C1 segment of cervical spinal cord (tissue), 14 donors: ENCODE measurements at regions not wholly inside any gene's neighbourhood (a gene's known extent, or its start where the extent isn't known, plus 50 kb on each side); places are given as distances from the start of the nearest gene placed in this dataset.
A peak's percentile ranks its signal among the peaks of the same experiment; 100 is the strongest.

Source experiments
- DNase-seq, 14 donors: peaks; one replicate each; lab custom pipeline; 2025; lab: John Stamatoyannopoulos, UW

GRCh38 chr1:59165353-59165752 lies 131.5 kb upstream of the FGGY start:
- DNase-seq: no peak

GRCh38 chr1:59169703-59170102 lies 127.2 kb upstream of the FGGY start:
- DNase-seq: no peak

- no peak for DNase-seq
Measured at GRCh38 chr1:59170659-59171058, 126.2 kb upstream of the FGGY start.

GRCh38 chr1:59171788-59172187 lies 125.1 kb upstream of the FGGY start:
- DNase-seq: no peak

GRCh38 chr1:59172693-59173092 lies 124.2 kb upstream of the FGGY start:
- no peak for DNase-seq

GRCh38 chr1:59173721-59174120 lies 123.2 kb upstream of the FGGY start:
- DNase-seq: no peak

- no peak for DNase-seq
Measured at GRCh38 chr1:59176471-59176870, 120.4 kb upstream of the FGGY start.

GRCh38 chr1:59177756-59178155 lies 119.1 kb upstream of the FGGY start:
- no peak for DNase-seq

GRCh38 chr1:59178339-59179187 lies 118.3 kb upstream of the FGGY start:
- DNase-seq: peak in 7 of 14 donors; percentile 6 to 57 (median 36)

GRCh38 chr1:59179673-59180072 lies 117.2 kb upstream of the FGGY start:
- no peak for DNase-seq

GRCh38 chr1:59180735-59181134 lies 116.2 kb upstream of the FGGY start:
- DNase-seq: no peak

- no peak for DNase-seq
Measured at GRCh38 chr1:59183749-59184317, 113.1 kb upstream of the FGGY start.

- no peak for DNase-seq
Measured at GRCh38 chr1:59184365-59184905, 112.5 kb upstream of the FGGY start.

- no peak for DNase-seq
Measured at GRCh38 chr1:59185163-59185860, 111.6 kb upstream of the FGGY start.

GRCh38 chr1:59186656-59187055 lies 110.2 kb upstream of the FGGY start:
- no peak for DNase-seq

GRCh38 chr1:59188413-59189213 lies 108.3 kb upstream of the FGGY start:
- no peak for DNase-seq

- DNase-seq: no peak
Measured at GRCh38 chr1:59193443-59194093, 103.3 kb upstream of the FGGY start.

- no peak for DNase-seq
Measured at GRCh38 chr1:59194621-59195020, 102.3 kb upstream of the FGGY start.

- DNase-seq: no peak
Measured at GRCh38 chr1:59195151-59195550, 101.7 kb upstream of the FGGY start.

GRCh38 chr1:59198564-59198963 lies 98.3 kb upstream of the FGGY start:
- peak in 2 of 14 donors; percentile 1 to 5 for DNase-seq

GRCh38 chr1:59199147-59199546 lies 97.7 kb upstream of the FGGY start:
- no peak for DNase-seq
